ENCODE measurements at regions not wholly inside any gene's neighbourhood (a gene's known extent, or its start where the extent isn't known, plus 50 kb on each side); places are given as distances from the start of the nearest gene placed in this dataset.

DNA sequence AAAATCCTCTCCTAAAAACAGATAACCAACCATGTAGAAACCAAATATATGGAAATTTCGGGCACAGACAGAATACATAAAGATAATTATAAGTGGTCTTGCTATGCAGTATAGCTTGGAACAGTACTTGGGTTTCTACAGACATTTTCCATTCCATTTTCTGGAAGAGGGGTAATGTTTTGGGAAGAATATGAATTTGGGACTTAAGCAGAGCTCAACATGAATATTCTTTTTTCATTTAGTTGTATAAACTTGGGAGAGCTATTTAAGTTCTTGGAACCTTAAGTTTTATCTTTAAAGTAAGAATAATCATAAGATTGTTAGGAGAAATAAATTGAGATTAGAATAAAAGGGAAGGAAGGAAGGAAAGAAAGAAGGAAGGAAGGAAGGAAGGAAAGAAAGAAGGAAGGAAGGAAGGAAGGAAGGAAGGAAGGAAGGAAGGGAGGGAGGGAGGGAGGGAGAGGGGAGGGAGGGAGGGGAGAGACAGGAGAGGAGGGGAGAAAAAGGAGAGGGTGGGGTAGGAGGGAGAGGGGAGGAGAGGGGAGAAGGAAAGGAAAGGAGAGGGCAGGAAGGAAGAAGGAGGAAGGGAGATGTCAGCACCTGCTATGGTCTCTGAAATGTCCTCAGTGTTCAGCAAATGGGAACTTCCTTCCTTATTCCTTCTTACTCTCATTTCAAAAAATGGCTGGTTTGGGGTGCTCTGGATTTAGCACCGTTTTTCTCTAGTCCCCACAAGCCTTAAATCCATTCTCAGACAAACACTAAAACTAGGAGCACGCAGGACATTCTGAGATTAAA is 248.3 kb downstream of the LY86 start:
- DNase-seq (ENCODE audit: low read depth in 2 of 2) = no peak

DNA sequence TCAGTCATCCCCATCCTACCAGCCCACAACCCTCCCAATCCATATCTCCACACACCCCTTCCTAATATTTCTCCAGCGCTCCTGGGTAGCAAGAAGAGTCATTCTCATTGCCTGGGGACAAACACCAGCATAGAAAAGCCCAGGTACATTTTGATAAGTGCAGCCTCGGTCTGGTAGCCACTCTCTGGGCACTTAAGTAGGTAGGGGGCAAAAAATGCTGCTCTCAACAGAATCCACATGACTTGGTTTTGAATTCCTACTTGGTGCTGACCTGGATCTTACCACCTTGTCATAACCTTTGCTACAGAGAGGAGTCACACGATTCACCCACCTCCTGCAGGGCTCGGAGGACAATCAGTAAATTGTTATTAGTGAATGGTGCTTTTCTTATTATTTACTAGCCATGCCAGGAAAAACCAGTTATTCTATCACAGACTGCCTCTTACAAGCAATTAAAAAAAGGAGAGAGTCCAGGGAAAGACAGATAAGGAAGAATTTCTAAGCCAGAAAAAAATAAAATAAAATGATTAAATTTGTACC is 249.1 kb downstream of the LY86 start:
- DNase-seq (ENCODE audit: low read depth in 2 of 2) = no peak

DNA sequence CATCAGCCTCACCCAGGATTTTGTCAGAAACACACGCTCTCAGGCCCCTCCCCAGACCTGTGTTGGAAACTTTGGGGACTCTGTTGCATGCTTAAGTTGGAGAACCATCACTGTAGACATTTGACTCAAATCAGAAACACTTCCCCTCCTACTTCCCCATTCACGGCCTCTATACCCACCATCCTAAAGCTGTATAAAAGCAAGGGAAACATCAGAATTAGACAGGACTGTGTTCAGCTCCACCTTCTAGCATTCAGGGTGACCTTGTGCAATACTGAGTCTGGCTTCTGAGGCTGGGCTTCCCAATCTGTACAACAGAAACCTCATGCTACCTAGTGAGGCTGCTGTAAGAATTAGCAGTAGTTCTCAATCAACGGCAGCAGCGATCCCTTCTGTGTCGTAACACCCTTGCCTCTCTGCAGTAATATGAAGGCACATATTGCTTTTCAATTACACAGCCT is 252.3 kb downstream of the LY86 start:
- DNase-seq (ENCODE audit: low read depth in 2 of 2) = no peak

DNA sequence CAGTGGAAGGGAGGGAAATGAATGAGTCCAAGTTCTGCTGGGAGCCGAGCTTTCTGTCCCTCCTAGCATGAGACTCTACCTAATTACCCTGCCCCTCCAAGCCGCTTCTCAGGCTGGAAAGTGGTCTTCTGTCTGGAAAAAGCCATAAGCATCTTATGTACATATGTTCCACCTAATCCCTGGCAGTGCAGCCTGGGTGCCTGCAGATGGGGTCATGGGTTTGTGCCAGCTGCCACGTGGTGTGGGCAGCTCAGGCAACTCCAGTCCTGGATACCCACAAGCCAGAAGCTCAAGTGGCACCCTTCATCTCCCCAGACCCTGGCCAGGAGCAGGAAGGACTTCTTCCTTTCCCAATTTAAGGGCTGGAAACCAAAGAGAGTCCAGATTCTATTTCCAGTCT is 253.1 kb downstream of the LY86 start:
- DNase-seq (ENCODE audit: low read depth in 2 of 2) = no peak

DNA sequence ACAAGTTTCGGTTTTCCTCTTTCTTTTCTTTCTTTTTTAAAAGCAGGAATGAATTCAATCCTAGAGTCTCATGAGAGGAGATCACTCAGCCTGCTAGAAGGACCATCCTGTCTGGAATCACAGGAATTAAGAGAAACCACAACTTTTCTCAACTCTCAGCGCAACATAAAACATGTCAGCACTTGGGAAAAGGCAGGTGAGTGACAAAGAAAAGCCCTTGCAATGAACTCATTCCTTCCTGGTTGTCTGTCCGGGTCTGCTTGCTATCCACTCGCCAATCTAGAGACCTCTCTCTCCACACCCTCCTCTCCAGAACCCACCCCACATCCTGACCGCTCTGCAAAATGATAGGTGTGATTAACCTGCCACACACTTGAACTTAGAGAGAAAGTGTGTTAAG is 253.8 kb downstream of the LY86 start:
- DNase-seq (ENCODE audit: low read depth in 2 of 2) = no peak

DNA sequence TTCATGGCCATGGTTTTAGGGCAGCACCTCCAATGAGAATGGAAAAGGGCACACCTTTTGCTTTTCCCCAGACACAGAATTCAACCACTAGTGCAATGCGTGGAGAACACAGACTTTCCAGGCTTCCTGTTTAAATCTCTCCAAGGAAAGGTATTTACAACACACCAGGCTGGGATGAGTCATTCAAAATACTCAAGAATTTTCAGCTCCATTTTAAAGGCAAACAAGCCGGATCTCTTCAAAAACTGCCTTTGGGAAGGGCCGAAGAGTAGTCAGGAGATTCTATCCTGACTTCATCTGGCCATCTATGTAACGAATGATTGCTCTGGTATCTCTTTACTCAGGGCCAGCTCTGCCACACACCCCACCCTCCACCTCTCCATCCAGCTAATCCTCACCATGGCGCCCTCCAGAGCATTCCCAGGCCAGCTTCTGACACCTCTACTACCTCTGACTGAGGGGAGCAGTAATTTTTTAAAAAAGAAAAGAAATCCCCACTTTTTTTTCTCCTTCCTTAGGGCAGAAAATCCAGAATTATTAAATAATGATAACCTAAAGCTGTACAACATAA is 254.6 kb downstream of the LY86 start:
- DNase-seq (ENCODE audit: low read depth in 2 of 2) = no peak

DNA sequence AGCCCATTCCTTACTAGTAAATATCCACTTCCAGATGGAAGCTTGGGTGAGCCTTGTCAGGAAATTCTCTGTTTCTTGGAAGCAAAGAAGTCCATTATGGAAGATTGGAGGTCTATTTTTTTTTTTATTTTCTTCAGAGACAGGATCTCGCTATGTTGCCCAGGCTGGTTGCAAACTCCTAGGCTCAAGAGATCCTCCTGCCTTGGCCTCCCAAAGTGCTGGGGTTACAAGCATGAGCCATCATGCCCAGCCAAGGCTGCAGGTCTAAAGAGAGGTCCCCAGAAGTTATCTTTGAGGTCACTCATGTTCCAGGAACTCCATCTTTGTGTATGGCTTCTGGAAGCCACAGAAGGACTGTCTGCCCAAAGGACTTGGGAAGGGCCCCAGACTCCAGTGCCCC is 255.3 kb downstream of the LY86 start:
- DNase-seq (ENCODE audit: low read depth in 2 of 2) = no peak

DNA sequence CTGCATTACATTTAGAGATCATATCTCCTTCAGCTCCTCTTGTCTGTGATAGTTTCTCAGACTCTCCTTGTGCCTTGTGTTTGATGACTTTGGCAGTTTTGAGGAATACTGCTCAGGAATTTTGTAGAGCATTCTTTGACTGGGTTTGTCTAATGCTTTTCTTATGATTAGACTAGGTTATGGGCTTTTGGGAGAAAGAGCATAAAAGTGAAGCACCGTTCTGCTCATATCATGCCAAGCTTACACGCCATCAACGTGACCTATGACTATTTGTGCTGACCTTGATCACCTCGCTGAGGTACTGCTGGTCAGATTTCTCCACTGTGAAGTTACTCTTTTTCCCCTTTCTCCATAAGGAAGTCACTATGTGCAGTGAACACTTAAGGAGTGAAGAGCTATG is 256.0 kb downstream of the LY86 start:
- DNase-seq (ENCODE audit: low read depth in 2 of 2) = no peak

DNA sequence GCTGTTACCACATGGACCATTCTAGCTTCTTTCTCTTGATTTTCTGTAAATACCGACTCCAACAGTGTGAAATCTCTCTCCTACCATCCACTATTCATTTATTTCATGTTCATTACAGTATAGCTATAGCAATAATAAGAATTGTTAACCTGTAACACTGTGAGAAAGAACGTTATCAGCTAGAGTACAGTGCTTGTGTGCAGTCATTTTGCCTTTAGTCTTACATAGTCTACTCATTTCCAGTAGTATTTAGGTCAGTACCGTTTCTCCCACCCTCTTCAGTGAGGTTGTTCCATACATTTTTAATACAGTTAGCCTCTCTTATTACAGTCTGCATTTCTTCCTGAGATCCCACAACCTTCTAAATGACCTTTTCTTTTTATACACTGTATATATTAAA is 257.1 kb downstream of the LY86 start:
- no peak for DNase-seq (ENCODE audit: low read depth in 2 of 2)

DNA sequence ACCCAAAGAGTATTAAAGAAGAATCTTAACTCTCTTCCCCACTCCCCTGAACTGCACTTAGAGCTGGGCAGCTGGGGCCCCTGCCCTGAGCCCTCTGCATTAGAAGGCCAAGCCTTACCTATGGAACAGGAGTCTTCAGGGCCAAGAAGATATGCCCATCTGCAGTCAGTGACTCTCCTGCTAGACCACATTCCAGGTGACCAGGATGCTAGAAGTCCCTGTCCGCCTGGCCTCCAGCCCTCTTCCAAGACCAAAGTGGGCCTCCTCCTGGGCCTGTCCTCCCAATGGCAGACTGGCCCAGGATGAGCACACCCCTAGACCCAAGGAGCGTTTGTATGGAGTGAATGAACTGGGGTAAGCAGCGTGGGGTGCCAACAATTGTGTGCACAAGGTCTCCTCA is 259.1 kb downstream of the LY86 start:
- no peak for DNase-seq (ENCODE audit: low read depth in 2 of 2)

DNA sequence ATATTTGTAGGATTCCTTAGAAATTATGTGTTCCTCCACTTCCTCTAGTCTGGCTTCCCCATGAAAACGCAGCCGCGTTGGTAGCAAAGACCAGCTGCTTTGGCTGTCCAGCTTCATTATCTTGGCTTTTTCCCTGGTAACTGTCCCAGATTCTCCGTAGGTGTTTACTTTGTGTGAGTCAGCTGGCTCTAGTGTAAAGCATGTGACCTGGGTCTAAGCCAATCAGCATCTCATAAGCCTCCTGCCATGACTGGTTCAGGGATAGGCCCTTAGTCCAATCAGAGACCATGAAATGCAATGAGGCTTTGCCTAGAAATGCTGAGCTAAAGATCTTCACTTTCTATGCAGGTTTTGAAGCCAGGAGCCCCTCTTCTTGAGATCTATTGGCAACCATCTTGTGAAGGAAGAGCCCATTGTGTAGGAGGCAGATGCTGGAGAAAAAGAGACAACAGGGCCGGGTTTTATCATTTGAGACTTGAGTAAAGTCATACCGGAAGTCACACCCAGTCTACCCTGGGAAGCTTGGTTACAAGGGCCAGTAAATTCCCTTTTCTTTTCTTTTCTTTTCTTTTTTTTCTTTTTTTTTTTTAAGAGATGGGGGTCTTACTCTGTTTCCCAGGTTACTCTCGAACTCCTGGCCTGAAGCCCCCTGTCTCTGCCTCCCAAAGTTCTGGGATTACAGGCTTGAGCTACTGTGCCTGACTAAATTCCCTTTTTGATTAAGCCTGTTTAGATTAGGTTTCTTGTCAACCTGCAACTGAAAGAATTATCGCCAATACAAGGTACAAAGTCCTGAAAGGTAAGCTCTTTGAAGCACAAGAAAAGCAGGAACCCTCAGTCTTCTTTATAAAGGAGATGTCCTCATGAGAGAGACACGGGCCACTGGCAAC is 256.5 kb upstream of the RREB1 start:
- DNase-seq (ENCODE audit: low read depth in 2 of 2) = peak; percentile 47 to 78

DNA sequence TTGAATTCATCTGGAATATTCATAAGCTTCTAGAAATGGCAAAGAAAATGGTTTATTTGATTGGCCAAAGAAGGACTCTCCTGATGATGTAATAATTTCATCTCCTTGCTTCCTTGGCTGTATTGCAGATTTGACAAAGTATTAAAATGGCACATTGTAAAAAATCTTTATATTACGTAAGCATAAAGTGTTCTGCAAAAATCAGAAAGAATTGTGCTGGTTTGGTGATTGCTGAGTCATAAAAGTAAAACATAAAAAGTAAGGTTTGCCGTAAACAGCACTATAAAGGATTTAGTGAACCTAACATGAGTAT is 255.9 kb upstream of the RREB1 start:
- no peak for DNase-seq (ENCODE audit: low read depth in 2 of 2)

DNA sequence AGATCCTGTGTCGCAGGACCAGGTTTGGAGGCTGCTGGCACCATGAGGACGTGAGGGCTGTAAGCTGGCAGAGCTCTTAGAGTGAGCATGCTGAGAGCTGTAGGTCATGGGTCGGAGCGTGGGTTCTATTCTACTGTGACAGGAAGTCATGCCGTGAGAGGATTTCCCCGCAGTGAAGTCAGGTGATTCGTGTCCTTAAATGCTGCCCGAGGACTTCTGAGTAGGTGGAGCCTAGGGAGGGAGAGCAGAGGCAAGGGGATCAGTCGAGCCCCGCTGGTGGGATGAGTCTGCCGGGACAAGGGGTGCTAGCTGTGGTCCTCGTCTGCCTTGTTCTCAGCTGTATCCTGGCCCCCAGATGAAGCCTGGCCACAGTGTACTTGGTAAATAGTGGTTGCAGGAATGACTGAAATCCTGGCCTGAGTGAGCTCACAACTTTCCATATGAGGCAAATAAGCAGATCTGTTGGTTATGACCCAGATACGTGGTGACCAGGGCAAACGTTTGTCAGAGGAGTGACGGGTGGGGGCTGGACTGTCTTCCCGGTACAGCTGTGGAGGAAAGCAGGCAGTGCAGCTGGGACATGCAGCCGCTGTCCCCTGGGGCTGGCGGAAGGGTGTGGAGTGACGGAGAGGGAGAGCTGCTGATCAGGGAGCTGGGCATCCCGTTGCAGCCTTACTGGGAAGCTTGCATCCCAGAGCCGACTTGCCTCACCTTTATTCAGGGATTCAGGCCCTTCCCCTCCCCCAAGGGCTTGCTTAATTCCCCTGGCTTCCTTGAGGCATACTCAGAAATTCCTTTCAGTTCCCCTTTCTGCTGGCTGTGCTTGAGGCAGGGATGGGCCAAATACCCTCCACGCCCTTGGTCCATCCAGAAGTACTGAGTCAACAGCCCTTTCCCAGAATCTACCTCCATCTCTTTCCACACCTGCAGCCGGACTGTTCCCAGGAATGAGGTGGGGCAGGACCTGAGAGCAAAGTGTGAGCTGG is 250.9 kb upstream of the RREB1 start:
- peak; percentile 18 to 73 for DNase-seq (ENCODE audit: low read depth in 2 of 2)

DNA sequence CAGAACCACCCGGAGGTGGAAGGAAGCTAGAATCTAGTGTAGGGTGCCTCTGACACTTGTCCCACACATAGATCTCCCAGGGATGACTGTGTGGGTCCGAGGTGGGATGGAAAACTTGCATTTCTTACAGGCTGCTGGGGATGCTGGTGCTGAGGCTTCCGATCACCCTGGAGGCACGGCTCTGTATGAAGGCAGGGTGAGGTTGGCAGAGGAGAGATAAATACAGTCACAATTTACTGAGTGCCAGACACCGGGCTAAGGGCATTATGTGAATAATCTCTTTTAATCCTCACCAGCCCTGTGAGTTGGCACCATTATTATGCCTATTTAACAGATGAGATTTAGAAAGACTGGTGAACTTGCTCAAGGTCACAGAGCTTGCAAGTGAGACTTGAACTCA is 250.2 kb upstream of the RREB1 start:
- DNase-seq (ENCODE audit: low read depth in 2 of 2) = no peak

DNA sequence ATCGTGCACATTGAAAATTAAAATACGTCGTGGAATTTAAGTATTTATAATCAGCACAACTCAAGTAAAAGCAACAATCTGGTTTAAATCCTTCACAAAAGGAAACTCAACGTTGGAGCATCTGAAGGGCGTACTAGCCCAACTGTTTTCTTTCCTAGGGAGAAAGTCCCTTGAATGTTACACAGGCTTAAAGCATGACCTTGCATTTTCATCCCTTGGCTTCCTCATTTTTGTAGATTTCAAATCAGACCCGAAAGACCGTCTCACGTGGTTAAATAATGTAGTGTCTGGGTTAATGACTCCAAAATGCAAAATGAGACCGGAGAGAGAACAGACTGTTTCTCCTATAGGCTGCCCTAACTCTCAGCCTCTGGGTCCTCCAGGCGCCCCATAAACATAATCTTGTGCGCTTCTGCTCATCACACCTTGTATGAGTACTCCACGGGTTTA is 249.2 kb upstream of the RREB1 start:
- DNase-seq (ENCODE audit: low read depth in 2 of 2) = no peak

DNA sequence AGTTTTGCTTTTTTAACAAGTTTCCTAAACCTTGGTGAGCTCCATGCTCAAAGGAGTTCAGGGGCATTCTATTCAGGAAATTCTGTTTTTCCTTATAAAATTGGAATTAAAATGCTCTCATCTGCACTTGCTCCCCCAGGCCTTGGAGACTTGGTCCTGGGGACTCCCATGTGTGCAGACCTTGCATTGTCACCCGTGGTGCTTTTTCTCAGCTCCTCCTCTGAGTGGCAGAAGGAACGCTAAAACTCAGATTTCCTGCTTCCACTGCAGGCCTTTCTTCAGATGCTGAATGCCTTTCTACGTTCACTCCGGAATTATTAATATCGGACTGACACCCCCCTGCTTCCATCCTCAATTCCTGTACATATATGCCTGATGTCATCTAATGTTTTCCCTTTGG is 248.7 kb upstream of the RREB1 start:
- DNase-seq (ENCODE audit: low read depth in 2 of 2) = no peak

DNA sequence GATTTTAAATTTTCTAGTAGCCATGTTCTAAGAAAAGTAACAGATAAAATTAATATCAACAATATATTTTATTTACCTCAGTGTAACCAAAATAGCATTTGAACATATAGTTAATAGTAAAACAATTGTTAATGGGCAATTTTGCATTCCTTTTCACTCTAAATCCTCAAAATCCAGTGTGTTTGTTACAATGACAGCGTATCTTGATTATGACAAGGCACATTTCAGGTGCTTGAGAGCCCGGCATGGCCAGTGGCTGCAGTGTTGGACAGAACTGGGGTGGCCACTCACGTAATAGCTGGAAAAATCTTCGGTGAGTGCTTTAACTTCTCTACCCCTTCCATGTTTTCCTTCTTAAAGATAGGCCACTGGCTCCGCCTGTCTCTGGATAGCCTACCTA is 248.0 kb upstream of the RREB1 start:
- no peak for DNase-seq (ENCODE audit: low read depth in 2 of 2)

DNA sequence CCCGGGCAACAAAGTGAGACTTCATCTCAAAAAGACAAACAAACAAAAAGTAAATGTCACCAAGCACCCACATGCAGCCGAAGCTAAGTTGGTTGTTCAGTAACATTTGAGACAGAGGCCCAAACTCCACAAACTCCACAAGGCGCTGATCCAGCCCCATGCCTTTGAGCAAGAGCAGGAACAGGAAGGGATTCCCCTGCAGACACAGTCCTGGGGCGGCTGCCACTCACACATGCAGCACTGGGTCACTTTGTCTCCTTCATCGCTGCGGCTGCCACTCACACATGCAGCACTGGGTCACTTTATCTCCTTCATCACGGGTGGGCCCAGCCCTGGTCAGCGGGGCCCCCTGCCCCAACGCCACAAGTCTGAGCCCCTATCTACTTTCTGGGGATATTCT is 246.9 kb upstream of the RREB1 start:
- no peak for DNase-seq (ENCODE audit: low read depth in 2 of 2)

DNA sequence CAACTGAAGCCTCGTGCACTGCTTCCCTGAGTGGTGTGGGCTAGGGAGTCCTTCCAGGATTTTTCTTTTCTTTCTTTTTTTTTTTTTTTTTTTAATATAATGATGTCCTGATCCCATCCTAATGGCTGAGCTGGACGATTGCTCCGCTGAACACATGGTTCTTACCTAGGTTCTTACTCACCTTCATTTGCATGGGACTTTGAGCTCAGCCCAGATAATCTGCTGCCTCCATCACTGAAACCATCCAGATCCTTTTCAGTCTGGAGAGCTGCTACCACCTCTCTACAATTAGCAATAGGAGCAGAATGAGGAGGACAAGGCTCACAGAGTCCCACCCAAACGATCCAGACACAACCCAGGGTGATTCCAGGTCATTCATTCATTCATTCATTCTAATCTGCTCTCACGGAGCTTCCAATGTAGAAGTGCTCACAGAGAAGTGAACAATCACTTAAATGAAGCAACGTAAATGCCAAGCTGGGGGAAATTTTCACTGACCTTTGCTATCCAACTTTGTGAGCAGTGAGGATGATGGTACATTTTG is 246.3 kb upstream of the RREB1 start:
- DNase-seq (ENCODE audit: low read depth in 2 of 2) = no peak

DNA sequence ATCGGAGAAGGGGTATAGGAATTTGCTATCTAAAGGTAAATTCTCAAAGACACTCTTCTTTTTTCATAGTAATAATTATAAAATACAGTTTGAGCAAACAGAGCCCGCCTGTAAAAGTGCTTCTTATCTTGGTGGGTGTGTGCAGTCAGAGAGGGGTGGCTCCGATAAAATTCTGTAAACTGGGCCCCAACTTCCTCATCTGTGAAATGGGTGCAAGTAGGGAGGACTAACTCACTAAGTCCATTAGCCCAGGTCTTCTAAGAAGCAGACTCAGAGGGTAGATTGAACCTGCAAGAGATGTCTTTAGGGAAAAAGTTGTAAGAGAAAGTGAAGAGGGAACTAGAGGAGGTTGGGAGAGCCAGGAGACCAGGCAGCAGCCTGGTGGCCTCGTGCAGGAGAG is 245.8 kb upstream of the RREB1 start:
- DNase-seq (ENCODE audit: low read depth in 2 of 2) = no peak

All from dermis microvascular lymphatic vessel endothelial cell (primary cell).